CD4-positive, CD25-positive, alpha-beta regulatory T cell (primary cell): ENCODE measurements at regions not wholly inside any gene's neighbourhood (a gene's known extent, or its start where the extent isn't known, plus 50 kb on each side); places are given as distances from the start of the nearest gene placed in this dataset.

Experiments used
- ATAC-seq, 2 donors: fragments of 150-1000 bp; cut with Tn5 transposase; one replicate each; pipeline ENCODE4 v1.10.0; 2021; ENCODE audit warnings: low read depth in 2 of 2, moderate number of reproducible peaks in 2 of 2, moderate library complexity in 1 of 2
- DNase-seq, 3 donors: peaks; one replicate each; pipeline versions ENCODE4 v3.0.0 to v3.0.0-alpha.2; 2012 to 2022; ENCODE audit warnings: mixed read lengths in 1 of 3
- H3K27ac ChIP-seq: one replicate; pipeline ENCODE4 v1.7.0; 2013; ENCODE audit warnings: mild to moderate bottlenecking, low read length; ENCODE audit not compliant: insufficient read depth, poor library complexity, severe bottlenecking
- H3K27me3 ChIP-seq: one replicate; pipeline ENCODE4 v1.7.0; 2013; ENCODE audit warnings: low read length; ENCODE audit not compliant: control insufficient read depth, insufficient read depth
- H3K36me3 ChIP-seq: one replicate; pipeline ENCODE4 v1.7.0; 2013; ENCODE audit warnings: mild to moderate bottlenecking, low read length, moderate library complexity; ENCODE audit not compliant: control insufficient read depth, insufficient read depth
- H3K4me1 ChIP-seq: 2 replicates; pipeline ENCODE4 v1.7.0; 2013; ENCODE audit warnings: mild to moderate bottlenecking, low read length; ENCODE audit not compliant: insufficient read depth, control insufficient read depth, poor library complexity, severe bottlenecking
- H3K4me3 ChIP-seq: one replicate; pipeline ENCODE4 v1.7.0; 2013; ENCODE audit warnings: low read depth, mild to moderate bottlenecking, low read length, moderate library complexity
- H3K9me3 ChIP-seq, 2 experiments: 1 replicate in 1 of 2; 2 replicates in 1 of 2; pipeline ENCODE4 v1.7.0; 2013; ENCODE audit warnings: low read length in 2 of 2, mild to moderate bottlenecking in 1 of 2, moderate library complexity in 1 of 2; ENCODE audit not compliant: control insufficient read depth in 2 of 2
- H3K27ac Mint-ChIP-seq, 3 donors: one replicate each; pipeline ENCODE4 v1.8.0; 2020 to 2022; ENCODE audit warnings: mild to moderate bottlenecking in 3 of 3, mixed read lengths in 3 of 3, moderate library complexity in 2 of 3
- H3K27me3 Mint-ChIP-seq: one replicate; pipeline ENCODE4 v1.8.0; 2022; ENCODE audit warnings: mild to moderate bottlenecking, mixed read lengths
- H3K36me3 Mint-ChIP-seq: one replicate; pipeline ENCODE4 v1.8.0; 2020; ENCODE audit warnings: mixed read lengths
- H3K4me1 Mint-ChIP-seq, 4 donors: one replicate each; pipeline ENCODE4 v1.8.0; 2020 to 2022; ENCODE audit warnings: mixed read lengths in 4 of 4, mild to moderate bottlenecking in 1 of 4
- H3K4me3 Mint-ChIP-seq, 4 donors: one replicate each; pipeline ENCODE4 v1.8.0; 2020 to 2022; ENCODE audit warnings: mild to moderate bottlenecking in 4 of 4, mixed read lengths in 4 of 4, moderate library complexity in 3 of 4
- H3K9me3 Mint-ChIP-seq, 7 donors: one replicate each; pipeline ENCODE4 v1.8.0; 2020 to 2022; ENCODE audit warnings: mixed read lengths in 7 of 7, mild to moderate bottlenecking in 3 of 7, moderate library complexity in 2 of 7

DNA sequence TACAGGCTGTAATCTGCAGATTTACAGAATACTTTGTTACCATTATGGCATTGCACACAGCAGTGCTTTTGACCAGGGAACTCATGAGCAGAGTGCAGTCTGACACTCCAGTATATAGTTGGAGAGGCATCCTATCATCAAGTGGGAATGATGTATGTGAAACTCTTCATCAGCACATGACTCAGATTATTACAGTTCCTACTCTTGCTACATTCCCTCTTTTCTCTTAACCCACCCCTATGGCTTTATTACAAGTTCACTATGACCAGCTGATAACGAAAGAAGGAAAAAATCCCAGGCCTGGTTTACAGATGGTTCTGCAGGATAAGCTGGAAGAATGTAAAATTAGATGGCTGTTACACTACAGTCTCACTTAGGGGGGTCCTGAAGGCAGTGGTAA is 385.9 kb downstream of the RASEF start:
- no peak for ATAC-seq
- Mint-ChIP-seq H3K4me3 (no peak overlapping the region), H3K4me1 (no peaks in the 10 kb centered on the region), H3K27ac (no peak overlapping the region), H3K9me3 (peaks cover 0 to 11% (median 3%) of the 10 kb centered on the region in 7 donors), H3K27me3 (no peaks in the 10 kb centered on the region), H3K36me3 (no peaks in the 10 kb centered on the region)
- H3K4me1 ChIP-seq, result no peaks in the 10 kb centered on the region
- H3K27me3 ChIP-seq, result no peaks in the 10 kb centered on the region
- no peaks in the 10 kb centered on the region for H3K9me3 ChIP-seq
- no peak for DNase-seq
- H3K4me3 ChIP-seq, result no peak overlapping the region
- no peak overlapping the region for H3K27ac ChIP-seq
- H3K36me3 ChIP-seq, result no peaks in the 10 kb centered on the region

DNA sequence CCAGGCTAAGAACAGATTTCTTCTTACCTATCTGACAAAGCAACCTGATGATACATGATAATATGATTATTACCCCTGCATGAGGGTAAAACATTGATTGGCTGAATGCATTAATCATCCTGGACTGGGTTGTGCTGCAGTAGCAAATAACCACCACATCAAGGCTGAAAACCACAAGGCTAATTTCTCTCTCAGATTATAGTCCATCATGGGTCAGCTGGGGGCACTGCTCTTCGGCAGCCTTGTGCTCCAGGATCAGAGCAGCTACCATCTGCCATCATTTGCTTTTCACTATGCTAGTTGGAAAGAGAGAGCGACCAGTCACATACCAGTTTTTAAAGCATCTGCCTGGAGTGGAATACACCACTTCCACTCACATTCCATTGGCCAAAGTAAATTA is 383.5 kb downstream of the RASEF start:
- no peaks in the 10 kb centered on the region for H3K36me3 Mint-ChIP-seq
- no peak for DNase-seq
- no peaks in the 10 kb centered on the region for H3K27me3 Mint-ChIP-seq
- Histone ChIP-seq H3K36me3 (no peaks in the 10 kb centered on the region), H3K4me1 (no peaks in the 10 kb centered on the region), H3K27me3 (no peaks in the 10 kb centered on the region), H3K27ac (no peak overlapping the region), H3K9me3 (no peaks in the 10 kb centered on the region), H3K4me3 (no peak overlapping the region)
- no peaks in the 10 kb centered on the region for H3K4me1 Mint-ChIP-seq
- ATAC-seq, result no peak
- H3K9me3 Mint-ChIP-seq, result peaks cover 0 to 11% (median 4%) of the 10 kb centered on the region in 7 donors
- no peak overlapping the region for H3K4me3 Mint-ChIP-seq
- H3K27ac Mint-ChIP-seq, result no peak overlapping the region

DNA sequence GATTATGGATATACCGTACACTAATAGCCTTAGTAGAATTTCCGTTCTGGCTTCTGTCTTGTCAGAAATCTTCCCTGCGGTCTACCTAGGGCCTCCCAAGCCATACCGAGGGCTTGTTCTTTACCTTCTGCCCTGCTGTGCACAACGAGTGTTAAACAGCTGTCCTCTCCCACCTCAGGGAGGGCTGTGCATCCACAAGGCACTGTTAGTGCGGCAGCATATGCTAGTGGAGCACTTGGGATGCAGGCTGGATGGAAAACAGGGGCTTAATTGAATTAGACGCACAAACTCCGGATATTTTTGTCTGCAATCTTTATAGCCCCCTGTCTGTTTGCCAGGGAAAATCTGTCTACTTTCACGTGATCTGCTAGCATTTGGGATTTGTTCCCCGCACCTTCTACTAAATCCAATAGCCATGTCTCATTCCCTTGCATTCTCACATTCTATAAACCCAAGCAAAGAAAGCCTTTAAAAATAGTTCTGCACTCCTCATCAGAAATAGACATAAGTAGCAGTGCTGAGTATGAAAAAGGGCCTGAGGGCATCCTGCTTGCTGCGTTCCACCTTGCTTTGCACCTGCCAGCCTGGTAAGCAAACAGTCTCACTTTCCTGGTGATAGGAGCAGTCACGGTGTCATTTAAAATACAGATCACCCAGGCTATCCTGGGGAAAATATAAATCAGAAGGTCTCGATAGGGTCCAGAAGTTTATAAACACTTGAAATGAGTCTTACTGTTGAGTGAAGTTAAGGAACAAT is 382.6 kb downstream of the RASEF start:
- Mint-ChIP-seq H3K27ac (no peak overlapping the region), H3K27me3 (no peaks in the 10 kb centered on the region), H3K36me3 (no peaks in the 10 kb centered on the region), H3K9me3 (peaks cover 0 to 11% (median 4%) of the 10 kb centered on the region in 7 donors), H3K4me3 (no peak overlapping the region), H3K4me1 (no peaks in the 10 kb centered on the region)
- Histone ChIP-seq H3K9me3 (no peaks in the 10 kb centered on the region), H3K4me1 (no peaks in the 10 kb centered on the region), H3K4me3 (no peak overlapping the region), H3K36me3 (no peaks in the 10 kb centered on the region), H3K27me3 (no peaks in the 10 kb centered on the region), H3K27ac (no peak overlapping the region)
- ATAC-seq (no peak), DNase-seq (no peak)

DNA sequence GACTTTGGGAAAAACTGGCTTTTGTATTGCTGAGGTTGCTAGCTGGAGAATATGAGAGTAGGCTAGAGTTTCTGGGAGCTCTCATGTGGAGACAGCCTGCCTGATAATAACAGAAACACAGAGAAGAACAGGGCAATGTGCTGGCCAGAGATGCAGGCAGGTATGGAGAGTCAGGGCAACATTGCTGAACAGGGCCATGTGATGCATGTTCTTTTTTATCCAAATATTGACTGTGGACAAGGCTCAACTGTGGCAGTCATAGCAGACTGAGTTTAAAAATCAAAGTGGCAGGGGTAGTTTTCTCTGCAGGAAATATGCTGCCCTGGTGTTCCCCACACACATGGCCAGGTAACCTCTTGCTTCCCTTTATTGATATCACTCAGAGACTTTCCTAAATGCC is 381.1 kb downstream of the RASEF start:
- Histone ChIP-seq H3K27me3 (no peaks in the 10 kb centered on the region), H3K9me3 (no peaks in the 10 kb centered on the region), H3K27ac (no peak overlapping the region), H3K4me1 (no peaks in the 10 kb centered on the region), H3K4me3 (no peak overlapping the region), H3K36me3 (no peaks in the 10 kb centered on the region)
- H3K27ac Mint-ChIP-seq, result no peak overlapping the region
- ATAC-seq (no peak), DNase-seq (no peak)
- no peak overlapping the region for H3K4me3 Mint-ChIP-seq
- H3K9me3 Mint-ChIP-seq, result peaks cover 0 to 18% (median 6%) of the 10 kb centered on the region in 7 donors
- no peaks in the 10 kb centered on the region for H3K27me3 Mint-ChIP-seq
- no peaks in the 10 kb centered on the region for H3K36me3 Mint-ChIP-seq
- H3K4me1 Mint-ChIP-seq, result no peaks in the 10 kb centered on the region

GRCh38 chr9:82682431-82682830 is 380.5 kb downstream of the RASEF start:
- Mint-ChIP-seq H3K4me3 (no peak overlapping the region), H3K27ac (no peak overlapping the region), H3K36me3 (no peaks in the 10 kb centered on the region), H3K9me3 (peaks cover 0 to 18% (median 6%) of the 10 kb centered on the region in 7 donors), H3K4me1 (no peaks in the 10 kb centered on the region), H3K27me3 (no peaks in the 10 kb centered on the region)
- no peaks in the 10 kb centered on the region for H3K4me1 ChIP-seq
- no peaks in the 10 kb centered on the region for H3K36me3 ChIP-seq
- H3K27ac ChIP-seq, result no peak overlapping the region
- no peak for DNase-seq
- no peaks in the 10 kb centered on the region for H3K27me3 ChIP-seq
- no peak overlapping the region for H3K4me3 ChIP-seq
- H3K9me3 ChIP-seq, result no peaks in the 10 kb centered on the region
- ATAC-seq, result no peak

DNA sequence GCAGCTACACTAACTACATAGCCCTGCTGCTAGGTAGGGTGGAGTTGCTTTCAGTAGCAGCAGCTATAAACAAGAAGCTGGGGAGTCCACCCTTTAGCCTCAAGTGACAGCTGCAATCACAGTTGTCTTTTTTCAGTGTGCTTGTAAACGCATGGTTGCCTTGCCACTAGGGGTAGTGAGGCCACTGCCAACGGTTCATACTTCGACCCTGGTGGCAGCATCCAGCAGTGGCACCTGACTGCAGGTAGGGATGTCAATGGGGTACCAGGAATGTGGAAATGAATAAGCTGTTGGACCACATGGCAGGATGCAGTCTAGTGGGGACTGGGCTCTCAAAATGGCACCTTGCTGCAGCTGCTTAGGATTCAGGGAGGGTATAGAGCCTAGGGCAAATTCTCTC is 367.2 kb downstream of the RASEF start:
- H3K27me3 Mint-ChIP-seq, result no peaks in the 10 kb centered on the region
- no peaks in the 10 kb centered on the region for H3K4me1 Mint-ChIP-seq
- no peaks in the 10 kb centered on the region for H3K36me3 Mint-ChIP-seq
- H3K27ac Mint-ChIP-seq, result no peak overlapping the region
- ATAC-seq, result no peak
- H3K4me3 Mint-ChIP-seq, result no peak overlapping the region
- Histone ChIP-seq H3K27ac (no peak overlapping the region), H3K9me3 (peaks cover 0 to 2% of the 10 kb centered on the region in 2 experiments), H3K4me3 (no peak overlapping the region), H3K36me3 (no peaks in the 10 kb centered on the region), H3K4me1 (no peaks in the 10 kb centered on the region), H3K27me3 (no peaks in the 10 kb centered on the region)
- no peak for DNase-seq
- peaks cover 0 to 28% (median 6%) of the 10 kb centered on the region in 7 donors for H3K9me3 Mint-ChIP-seq

- DNase-seq (no peak), ATAC-seq (no peak)
- no peaks in the 10 kb centered on the region for H3K27me3 ChIP-seq
- no peaks in the 10 kb centered on the region for H3K36me3 ChIP-seq
- Mint-ChIP-seq H3K27ac (no peak overlapping the region), H3K36me3 (no peaks in the 10 kb centered on the region), H3K9me3 (peaks cover 0 to 16% (median 8%) of the 10 kb centered on the region in 7 donors), H3K27me3 (no peaks in the 10 kb centered on the region), H3K4me1 (no peaks in the 10 kb centered on the region), H3K4me3 (no peak overlapping the region)
- no peaks in the 10 kb centered on the region for H3K9me3 ChIP-seq
- no peak overlapping the region for H3K27ac ChIP-seq
- no peaks in the 10 kb centered on the region for H3K4me1 ChIP-seq
- H3K4me3 ChIP-seq, result no peak overlapping the region
These were observed 356.2 kb downstream of the RASEF start for GRCh38 chr9:82706786-82707185.

GRCh38 chr9:82716821-82717220 is 346.1 kb downstream of the RASEF start:
- DNase-seq, result no peak
- Histone ChIP-seq H3K27me3 (no peaks in the 10 kb centered on the region), H3K4me3 (no peak overlapping the region), H3K36me3 (no peaks in the 10 kb centered on the region), H3K9me3 (no peaks in the 10 kb centered on the region), H3K4me1 (no peaks in the 10 kb centered on the region), H3K27ac (no peak overlapping the region)
- no peak overlapping the region for H3K4me3 Mint-ChIP-seq
- no peaks in the 10 kb centered on the region for H3K27me3 Mint-ChIP-seq
- H3K36me3 Mint-ChIP-seq, result no peaks in the 10 kb centered on the region
- H3K4me1 Mint-ChIP-seq, result no peaks in the 10 kb centered on the region
- H3K27ac Mint-ChIP-seq, result no peak overlapping the region
- no peak for ATAC-seq
- peaks cover 0 to 24% (median 3%) of the 10 kb centered on the region in 7 donors for H3K9me3 Mint-ChIP-seq
